HG03439 (cell line): ENCODE measurements at regions not wholly inside any gene's neighbourhood (a gene's known extent, or its start where the extent isn't known, plus 50 kb on each side); places are given as distances from the start of the nearest gene placed in this dataset.

Experiments used
- ATAC-seq: cut with Tn5 transposase; IDR thresholded peaks from one replicate; pipeline ENCODE4 v1.9.1; 2021; ENCODE audit warnings: mild to moderate bottlenecking, moderate library complexity; ENCODE audit not compliant: unreplicated experiment

DNA sequence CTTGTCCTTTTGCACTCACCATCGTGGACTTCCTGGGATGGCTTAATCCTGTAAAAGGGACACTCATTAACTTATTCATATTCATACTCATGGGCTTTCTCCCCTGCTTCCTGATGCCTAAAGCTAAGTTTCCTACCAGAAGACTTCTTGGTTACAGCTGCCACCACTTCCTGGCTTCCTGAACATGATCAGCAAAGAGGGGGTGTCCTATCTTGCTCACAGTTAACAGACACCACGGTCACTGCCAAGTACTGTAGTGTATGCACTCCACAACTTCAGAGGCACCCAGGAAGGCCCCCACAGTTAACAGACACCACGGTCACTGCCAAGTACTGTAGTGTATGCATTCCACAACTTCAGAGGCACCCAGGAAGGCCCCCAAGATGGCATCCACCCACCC is 177.8 kb downstream of the SIPA1L2 start:
- ATAC-seq, result no peak

- no peak for ATAC-seq
Measured at GRCh38 chr1:232451506-232451905, 178.4 kb downstream of the SIPA1L2 start.

- no peak for ATAC-seq
Measured at GRCh38 chr1:232450615-232451014, 179.3 kb downstream of the SIPA1L2 start.

DNA sequence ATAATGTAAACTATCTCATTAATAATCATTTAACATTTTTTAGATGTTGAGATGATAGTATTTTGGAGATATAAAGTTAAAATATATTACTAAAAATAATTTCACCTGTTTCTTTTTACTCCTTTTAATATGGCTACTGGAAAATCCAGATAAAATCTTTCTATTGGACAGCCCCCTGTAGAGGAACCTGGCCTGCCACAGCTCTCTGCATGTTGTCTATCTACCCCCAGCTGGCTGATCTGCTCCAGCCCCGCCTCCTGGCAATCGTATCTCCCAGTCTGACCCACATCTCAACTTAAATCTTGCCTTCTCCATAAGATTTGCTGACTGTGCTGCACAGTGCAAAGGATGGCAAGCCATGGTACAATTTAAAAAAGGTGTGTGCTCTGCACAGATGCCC is 182.8 kb downstream of the SIPA1L2 start:
- no peak for ATAC-seq

GRCh38 chr1:232445361-232446106 is 184.4 kb downstream of the SIPA1L2 start:
- no peak for ATAC-seq

GRCh38 chr1:232443372-232443771 is 186.6 kb downstream of the SIPA1L2 start:
- no peak for ATAC-seq

DNA sequence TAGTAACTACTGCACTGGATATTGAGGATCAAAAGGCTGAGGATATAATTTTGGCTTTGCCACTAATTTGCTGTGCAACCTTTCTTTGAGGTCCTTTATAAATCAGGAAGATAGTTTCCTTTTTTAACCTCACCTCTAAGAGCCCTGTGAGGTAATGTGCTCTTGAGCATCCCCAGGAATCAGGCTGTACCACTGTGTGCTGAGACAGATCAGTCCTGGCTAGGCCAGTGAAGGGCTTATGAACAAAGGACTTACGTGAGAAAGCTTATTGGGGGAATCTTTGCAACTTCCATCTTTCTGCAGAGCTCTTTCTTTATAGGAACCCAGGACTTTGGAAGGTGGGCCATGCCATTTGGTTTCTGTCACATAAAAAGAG is 188.9 kb downstream of the SIPA1L2 start:
- ATAC-seq, result no peak

- peak; percentile 75 for ATAC-seq
Measured at GRCh38 chr1:232440325-232441035, 189.5 kb downstream of the SIPA1L2 start.

GRCh38 chr1:232439011-232439410 is 190.9 kb downstream of the SIPA1L2 start:
- no peak for ATAC-seq

DNA sequence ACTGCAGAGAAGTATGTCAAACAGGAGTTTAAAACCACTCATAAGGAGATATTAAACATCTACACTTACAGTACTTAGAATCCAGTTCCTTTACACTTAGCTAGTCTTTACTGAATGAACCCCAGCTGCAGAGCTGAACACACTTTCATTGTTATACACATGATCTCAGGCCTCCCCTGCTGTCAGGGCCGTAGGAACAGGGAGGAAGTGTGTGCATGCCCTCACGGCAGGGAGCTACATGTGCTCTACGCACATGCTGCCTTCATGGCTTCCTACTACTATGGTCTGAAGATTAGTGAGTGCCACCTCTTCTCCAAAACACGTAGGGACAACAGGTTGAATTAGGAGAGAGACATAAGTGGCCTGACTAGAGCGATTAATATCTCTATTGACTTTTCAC is 191.5 kb downstream of the SIPA1L2 start:
- no peak for ATAC-seq

DNA sequence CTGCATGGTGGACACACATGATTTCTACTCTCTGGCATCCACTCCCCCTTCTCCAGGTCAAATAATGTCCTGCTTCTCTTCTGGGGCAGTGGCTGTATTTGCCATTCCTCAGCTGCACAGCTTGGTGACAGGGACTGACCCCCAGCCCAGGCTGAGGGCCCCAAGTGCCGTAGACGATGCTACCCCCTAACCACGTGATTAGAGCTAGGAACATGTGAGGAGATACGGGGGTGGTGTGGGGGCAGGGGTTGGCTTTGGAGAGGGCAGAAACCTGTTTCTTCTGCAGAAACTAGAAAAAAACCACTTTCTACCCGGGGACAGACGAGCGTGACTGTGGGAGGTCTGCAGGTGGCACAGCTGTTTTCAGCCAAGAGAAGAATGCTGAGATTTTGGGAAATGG is 192.4 kb downstream of the SIPA1L2 start:
- no peak for ATAC-seq

DNA sequence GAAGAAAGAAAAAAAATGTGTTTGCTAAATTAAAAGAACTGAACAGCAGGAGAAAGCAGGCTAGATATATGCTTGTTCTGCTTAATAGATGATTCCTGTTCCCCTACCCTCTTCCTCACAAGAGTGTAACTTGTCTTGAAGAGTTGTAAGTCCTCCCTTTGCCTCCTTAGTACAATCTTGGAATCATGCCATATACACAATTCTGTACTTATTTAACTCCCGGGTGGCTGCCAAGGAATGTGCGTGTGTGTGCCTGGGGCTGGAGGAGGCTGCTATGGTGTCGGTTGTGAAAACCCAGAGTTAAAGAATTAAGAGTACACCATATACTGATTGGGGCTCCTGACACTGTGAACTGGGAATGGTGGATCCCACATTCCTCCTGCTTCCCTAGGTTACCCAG is 194.2 kb downstream of the SIPA1L2 start:
- ATAC-seq, result no peak

- no peak for ATAC-seq
Measured at GRCh38 chr1:232432313-232432712, 197.6 kb downstream of the SIPA1L2 start.

DNA sequence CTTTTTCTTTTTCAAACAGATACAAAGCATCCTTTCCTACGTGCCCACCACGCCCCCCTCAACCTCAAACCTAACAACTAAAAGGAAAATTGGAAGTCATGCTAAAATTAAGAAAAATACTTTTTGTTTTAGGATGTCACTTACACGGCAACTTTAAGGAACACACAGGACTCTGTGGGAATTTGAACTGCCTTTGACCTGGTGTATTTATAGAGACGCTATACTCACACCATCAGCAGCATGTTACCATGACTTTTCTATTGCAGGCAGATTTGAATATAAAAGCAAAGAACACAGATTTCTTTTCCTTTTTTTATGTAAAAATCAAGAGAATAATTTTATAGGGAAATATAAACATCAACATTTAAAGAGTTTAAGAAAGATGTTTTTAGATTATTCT is 198.2 kb downstream of the SIPA1L2 start:
- ATAC-seq, result no peak

GRCh38 chr1:232431326-232431725 is 198.6 kb downstream of the SIPA1L2 start:
- ATAC-seq, result no peak

- ATAC-seq, result no peak
Measured at GRCh38 chr1:232430467-232430866, 199.5 kb downstream of the SIPA1L2 start.

DNA sequence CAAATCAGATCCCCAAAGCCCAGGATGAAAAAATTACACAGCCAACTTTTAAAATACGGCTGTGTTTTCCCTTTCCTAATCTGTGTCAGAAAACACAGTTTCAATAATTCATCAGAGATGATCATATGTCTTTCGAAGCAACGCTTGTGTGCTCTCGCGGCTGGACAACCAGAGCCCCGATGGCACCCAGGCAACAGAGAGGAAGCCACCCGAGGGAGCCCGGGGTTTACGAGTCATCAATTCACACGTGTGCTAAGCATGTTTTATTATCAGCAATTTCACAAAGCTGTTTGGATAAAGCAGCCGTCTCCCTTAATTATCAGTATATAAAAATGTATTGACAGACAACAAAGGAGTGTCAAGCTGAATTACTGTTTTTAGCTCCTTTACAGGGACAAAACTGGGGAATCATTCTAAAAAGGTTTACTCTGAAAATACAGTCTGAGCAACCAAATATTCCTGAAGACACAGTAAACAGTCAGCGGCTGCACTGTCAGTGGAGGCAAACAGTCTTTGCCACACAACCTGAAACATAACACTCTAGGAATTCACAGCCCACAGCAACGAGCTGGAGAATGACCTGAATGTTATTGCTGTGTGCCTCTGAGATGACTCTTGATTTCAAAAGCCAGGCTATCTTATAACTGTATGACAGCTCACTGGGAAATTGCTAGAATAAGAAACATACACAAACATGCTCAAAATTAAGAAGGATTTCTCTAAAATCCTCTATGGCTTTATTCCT is 201.0 kb downstream of the SIPA1L2 start:
- no peak for ATAC-seq

DNA sequence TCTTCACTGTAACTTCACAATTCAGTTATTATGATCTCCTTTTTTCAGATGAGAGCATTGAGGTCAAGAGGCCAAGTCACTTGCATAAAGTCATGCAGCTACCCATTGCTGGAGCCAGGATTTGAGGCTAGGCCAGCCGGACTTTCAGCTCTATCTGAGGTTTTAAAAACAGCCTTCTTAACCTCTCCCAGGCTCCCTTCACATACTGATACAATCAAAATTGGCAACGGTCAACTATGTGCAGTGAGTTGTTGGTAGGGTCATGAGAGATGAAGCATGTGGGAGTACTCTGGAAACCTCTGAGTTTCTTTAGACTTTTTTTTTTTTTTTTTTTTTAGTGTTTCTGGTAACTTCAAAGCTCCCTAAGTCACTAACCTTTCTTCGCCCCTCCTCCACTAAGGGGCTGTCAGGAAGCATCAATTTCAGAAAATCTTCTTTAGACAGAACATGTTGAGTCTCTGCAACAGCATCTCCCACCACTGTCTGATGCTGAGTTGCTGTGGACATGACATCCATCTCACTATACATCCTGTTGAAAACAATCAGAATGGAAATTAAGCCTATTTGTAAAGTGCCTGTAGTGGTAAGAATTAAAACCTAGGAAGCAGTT is 201.8 kb downstream of the SIPA1L2 start:
- ATAC-seq, result no peak

- ATAC-seq, result no peak
Measured at GRCh38 chr1:232426801-232427200, 203.1 kb downstream of the SIPA1L2 start.

GRCh38 chr1:232425421-232425820 is 204.5 kb downstream of the SIPA1L2 start:
- no peak for ATAC-seq

DNA sequence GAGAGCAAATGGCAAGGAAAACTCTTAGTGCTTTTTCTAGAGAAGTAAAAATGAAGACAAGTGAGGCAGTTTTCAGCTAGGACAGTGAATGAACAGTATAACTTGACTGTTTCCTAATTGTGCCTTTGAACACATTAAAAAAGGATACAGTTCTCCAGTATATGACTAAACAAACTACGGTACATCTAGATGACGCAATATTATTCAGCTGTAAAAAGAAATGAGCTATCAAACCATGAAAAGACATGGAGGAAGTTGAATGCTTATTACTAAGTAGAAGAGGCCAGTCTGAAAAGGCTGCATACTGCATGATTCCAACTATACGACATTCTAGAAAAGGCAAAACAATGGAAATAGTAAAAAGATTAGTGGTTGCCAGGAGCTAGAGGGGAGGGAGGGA is 206.3 kb downstream of the SIPA1L2 start:
- no peak for ATAC-seq
